Peyer's patch (tissue), 4 donors: ENCODE measurements at regions not wholly inside any gene's neighbourhood (a gene's known extent, or its start where the extent isn't known, plus 50 kb on each side); places are given as distances from the start of the nearest gene placed in this dataset.

Experiments
- CTCF ChIP-seq, 6 experiments: fragments of 450-650 bp in 4 of 6; fragments of 200-600 bp in 2 of 6; sonication (generic) in 1 of 6; IDR thresholded peaks; one replicate each; pipeline ENCODE4 v1.5.1; 2017 to 2019; ENCODE audit warnings: antibody characterized with exemption in 6 of 6, mild to moderate bottlenecking in 3 of 6, moderate library complexity in 1 of 6
- POLR2A ChIP-seq, 2 donors: fragments of 450-650 bp; IDR thresholded peaks; one replicate each; pipeline ENCODE4 v1.5.1; 2017; ENCODE audit warnings: antibody characterized with exemption in 2 of 2, mild to moderate bottlenecking in 2 of 2, moderate library complexity in 2 of 2

DNA sequence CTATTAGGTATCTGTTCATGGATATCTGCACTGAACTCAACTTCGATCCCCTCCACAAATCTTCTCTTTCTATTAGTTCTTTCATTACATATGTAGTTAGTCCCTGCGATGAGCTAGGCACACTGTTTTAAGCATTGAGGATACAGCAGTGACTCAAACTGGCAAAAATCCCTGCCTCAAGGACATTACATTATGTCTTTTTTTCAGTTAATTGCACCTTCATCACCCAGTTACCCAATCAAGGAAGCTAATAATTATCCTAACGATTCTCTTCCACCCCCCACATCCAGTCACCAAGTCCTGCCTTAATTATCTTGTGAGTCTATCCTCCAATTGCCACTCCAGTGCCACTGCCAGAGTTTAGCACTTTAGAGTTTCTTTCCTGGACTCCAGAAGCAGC lies 89.3 kb downstream of the C13orf42 start:
- TF ChIP-seq POLR2A (IDR thresholded peaks at IDR 0.05) (no peak), CTCF (IDR thresholded peaks at IDR 0.05) (no peak)
